DND-41 (cell line): ENCODE measurements at regions not wholly inside any gene's neighbourhood (a gene's known extent, or its start where the extent isn't known, plus 50 kb on each side); places are given as distances from the start of the nearest gene placed in this dataset.

Experiments
- CTCF ChIP-seq: IDR thresholded peaks from 2 replicates; pipeline ENCODE4 v1.5.1; 2012; ENCODE audit warnings: borderline replicate concordance, low read length, moderate library complexity, mild to moderate bottlenecking; ENCODE audit not compliant: poor library complexity, severe bottlenecking; ENCODE audit errors: extremely low read depth
- EZH2 ChIP-seq: IDR thresholded peaks from 3 replicates; pipeline ENCODE4 v1.6.1; 2012; ENCODE audit warnings: borderline replicate concordance, low read depth, mild to moderate bottlenecking, moderate library complexity, low read length, inconsistent platforms; ENCODE audit not compliant: severe bottlenecking

GRCh38 chr3:161691677-161692076 lies 195.1 kb downstream of the OTOL1 start:
- TF ChIP-seq CTCF, result no peak
- no peak for TF ChIP-seq EZH2
